Astrocyte of the cerebellum (primary cell): ENCODE measurements at regions not wholly inside any gene's neighbourhood (a gene's known extent, or its start where the extent isn't known, plus 50 kb on each side); places are given as distances from the start of the nearest gene placed in this dataset.
"Not testable (repeated sequence)": the region's sequence is repeated elsewhere in the genome, so short reads cannot be mapped to it uniquely, and the experiment has no call there.

Source experiments
- DNase-seq: peaks from one replicate; pipeline ENCODE4 v3.0.0-alpha.2; 2011; ENCODE audit warnings: low read depth
- H3K4me3 ChIP-seq: 2 replicates; pipeline ENCODE4 v1.5.1; 2011; ENCODE audit warnings: mild to moderate bottlenecking, low read depth, low read length, moderate library complexity
- in situ Hi-C: cut with HindIII; loops from 2 replicates; pipeline ENCODE4 v1.10.0; 2017; ENCODE audit warnings: low sequenced_read_pairs
- TF ChIP-seq, protein P1 (sequence below): IDR thresholded peaks from 2 replicates; pipeline ENCODE4 v1.5.1; 2012; ENCODE audit warnings: low read length, low read depth, moderate library complexity, mild to moderate bottlenecking; ENCODE audit errors: missing control alignments

- TF ChIP-seq, protein P1, sequence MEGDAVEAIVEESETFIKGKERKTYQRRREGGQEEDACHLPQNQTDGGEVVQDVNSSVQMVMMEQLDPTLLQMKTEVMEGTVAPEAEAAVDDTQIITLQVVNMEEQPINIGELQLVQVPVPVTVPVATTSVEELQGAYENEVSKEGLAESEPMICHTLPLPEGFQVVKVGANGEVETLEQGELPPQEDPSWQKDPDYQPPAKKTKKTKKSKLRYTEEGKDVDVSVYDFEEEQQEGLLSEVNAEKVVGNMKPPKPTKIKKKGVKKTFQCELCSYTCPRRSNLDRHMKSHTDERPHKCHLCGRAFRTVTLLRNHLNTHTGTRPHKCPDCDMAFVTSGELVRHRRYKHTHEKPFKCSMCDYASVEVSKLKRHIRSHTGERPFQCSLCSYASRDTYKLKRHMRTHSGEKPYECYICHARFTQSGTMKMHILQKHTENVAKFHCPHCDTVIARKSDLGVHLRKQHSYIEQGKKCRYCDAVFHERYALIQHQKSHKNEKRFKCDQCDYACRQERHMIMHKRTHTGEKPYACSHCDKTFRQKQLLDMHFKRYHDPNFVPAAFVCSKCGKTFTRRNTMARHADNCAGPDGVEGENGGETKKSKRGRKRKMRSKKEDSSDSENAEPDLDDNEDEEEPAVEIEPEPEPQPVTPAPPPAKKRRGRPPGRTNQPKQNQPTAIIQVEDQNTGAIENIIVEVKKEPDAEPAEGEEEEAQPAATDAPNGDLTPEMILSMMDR, result no peak
- in situ Hi-C loops, result no loop called here
- DNase-seq, result no peak
- no peak overlapping the region for H3K4me3 ChIP-seq
Measured at GRCh38 chr13:90331974-90332373, 1015.5 kb upstream of the MIR17HG start.

DNA sequence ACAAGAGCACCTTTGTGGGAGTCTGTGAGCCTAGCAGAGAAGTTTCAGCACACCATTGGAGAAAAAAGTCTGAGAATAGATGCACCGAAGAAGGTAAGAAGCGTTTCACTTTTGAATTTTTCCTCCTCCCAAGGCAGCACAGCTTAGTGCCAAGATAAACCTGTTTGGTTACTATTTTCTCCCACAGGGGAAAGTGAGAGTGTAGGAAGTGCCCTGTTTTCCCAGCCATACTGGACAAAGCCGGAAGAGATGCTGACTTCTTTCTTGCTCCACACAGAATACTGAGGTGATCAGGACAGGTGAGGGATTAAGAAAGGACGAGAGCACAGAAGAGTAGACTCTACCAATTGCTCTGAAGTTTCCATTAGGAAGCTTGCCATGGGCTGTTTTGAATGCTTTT is 1011.0 kb upstream of the MIR17HG start:
- in situ Hi-C loops, result no loop called here

GRCh38 chr13:90341348-90341747 is 1006.1 kb upstream of the MIR17HG start:
- DNase-seq, H3K4me3 ChIP-seq, in situ Hi-C loops: not testable (repeated sequence)

More for the DNA sequence above, 1011.0 kb upstream of the MIR17HG start:
- TF ChIP-seq, protein P1, result no peak
- no peak overlapping the region for H3K4me3 ChIP-seq
- DNase-seq, result no peak

- in situ Hi-C loops, DNase-seq, H3K4me3 ChIP-seq: not testable (repeated sequence)
Measured at GRCh38 chr13:90348477-90349136, 998.9 kb upstream of the MIR17HG start.

GRCh38 chr13:90352763-90353162 is 994.7 kb upstream of the MIR17HG start:
- TF ChIP-seq, protein P1, result no peak
- DNase-seq, result no peak
- H3K4me3 ChIP-seq, result no peak overlapping the region
- in situ Hi-C loops, result no loop called here

- no peak for DNase-seq
- TF ChIP-seq, protein P1, result no peak
- H3K4me3 ChIP-seq, result no peak overlapping the region
- in situ Hi-C loops, result no loop called here
Measured at GRCh38 chr13:90355162-90355751, 992.2 kb upstream of the MIR17HG start.

DNA sequence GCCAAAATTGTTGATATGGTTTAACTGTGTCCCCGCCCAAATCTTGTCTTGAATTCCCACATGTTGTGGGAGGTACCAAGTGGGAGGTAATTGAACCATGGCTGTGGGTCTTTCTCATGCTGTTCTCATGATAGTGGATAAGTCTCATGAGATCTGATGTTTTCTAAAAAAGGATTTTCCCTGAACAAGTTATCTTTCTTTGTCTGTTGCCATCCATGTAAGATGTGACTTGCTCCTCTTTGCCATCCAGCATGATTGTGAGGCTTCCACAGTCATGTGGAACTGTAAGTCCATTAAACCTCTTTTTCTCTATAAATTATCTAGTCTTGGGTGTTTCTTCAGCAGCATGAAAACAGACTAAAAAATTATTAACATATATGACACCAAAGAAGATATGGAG is 986.7 kb upstream of the MIR17HG start:
- TF ChIP-seq, protein P1, result no peak
- no peak overlapping the region for H3K4me3 ChIP-seq
- in situ Hi-C loops, result no loop called here
- no peak for DNase-seq

- no peak for DNase-seq
- in situ Hi-C loops, result no loop called here
- TF ChIP-seq, protein P1, result no peak
- no peak overlapping the region for H3K4me3 ChIP-seq
Measured at GRCh38 chr13:90362707-90363106, 984.8 kb upstream of the MIR17HG start.
